ENCODE measurements at regions not wholly inside any gene's neighbourhood (a gene's known extent, or its start where the extent isn't known, plus 50 kb on each side); places are given as distances from the start of the nearest gene placed in this dataset.
A peak's percentile ranks its signal among the peaks of the same experiment; 100 is the strongest.

DNA sequence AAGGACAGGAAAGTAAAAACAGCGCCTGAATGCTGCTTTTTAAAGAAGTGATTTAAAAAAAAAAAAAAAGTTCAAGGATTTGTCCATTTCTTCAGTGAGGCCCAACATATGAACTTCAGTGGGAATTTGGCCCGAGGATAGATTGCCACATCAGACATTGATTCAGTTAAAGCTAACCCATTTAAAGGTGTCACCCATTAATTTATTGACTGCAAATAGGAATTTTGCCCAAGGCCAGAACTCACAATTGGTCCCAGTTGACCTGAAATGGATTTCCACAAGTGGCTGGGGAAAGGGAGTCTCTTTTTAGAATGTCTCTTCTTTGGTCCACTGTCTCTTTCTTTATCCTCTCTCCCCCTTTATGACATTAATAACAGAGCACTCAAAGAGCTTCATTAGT lies 86.5 kb upstream of the RPL34 start:
- no peaks in the 10 kb centered on the region for H3K36me3 ChIP-seq
- TF ChIP-seq POLR2A (IDR thresholded peaks at IDR 0.05; ENCODE audit: low read depth) (no peak), POLR2AphosphoS5 (IDR thresholded peaks at IDR 0.05) (no peak), EP300 (IDR thresholded peaks at IDR 0.05) (no peak)
- TF ChIP-seq, protein P1, sequence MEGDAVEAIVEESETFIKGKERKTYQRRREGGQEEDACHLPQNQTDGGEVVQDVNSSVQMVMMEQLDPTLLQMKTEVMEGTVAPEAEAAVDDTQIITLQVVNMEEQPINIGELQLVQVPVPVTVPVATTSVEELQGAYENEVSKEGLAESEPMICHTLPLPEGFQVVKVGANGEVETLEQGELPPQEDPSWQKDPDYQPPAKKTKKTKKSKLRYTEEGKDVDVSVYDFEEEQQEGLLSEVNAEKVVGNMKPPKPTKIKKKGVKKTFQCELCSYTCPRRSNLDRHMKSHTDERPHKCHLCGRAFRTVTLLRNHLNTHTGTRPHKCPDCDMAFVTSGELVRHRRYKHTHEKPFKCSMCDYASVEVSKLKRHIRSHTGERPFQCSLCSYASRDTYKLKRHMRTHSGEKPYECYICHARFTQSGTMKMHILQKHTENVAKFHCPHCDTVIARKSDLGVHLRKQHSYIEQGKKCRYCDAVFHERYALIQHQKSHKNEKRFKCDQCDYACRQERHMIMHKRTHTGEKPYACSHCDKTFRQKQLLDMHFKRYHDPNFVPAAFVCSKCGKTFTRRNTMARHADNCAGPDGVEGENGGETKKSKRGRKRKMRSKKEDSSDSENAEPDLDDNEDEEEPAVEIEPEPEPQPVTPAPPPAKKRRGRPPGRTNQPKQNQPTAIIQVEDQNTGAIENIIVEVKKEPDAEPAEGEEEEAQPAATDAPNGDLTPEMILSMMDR (IDR thresholded peaks at IDR 0.05), result no peak
- DNase-seq (ENCODE audit: extremely low spot score), result no peak
- no peak overlapping the region for H3K4me3 ChIP-seq
- H3K27ac ChIP-seq (replicated peaks in 1 of 4), result no peak overlapping the region
- intact Hi-C loops (cut with DNase I), result no loop called here
- no peaks in the 10 kb centered on the region for H3K27me3 ChIP-seq
- H3K4me1 ChIP-seq, result no peaks in the 10 kb centered on the region
- 59% methylated on average over 2 of the region's 2 CpGs for WGBS
- H3K9me3 ChIP-seq, result no peaks in the 10 kb centered on the region

DNA sequence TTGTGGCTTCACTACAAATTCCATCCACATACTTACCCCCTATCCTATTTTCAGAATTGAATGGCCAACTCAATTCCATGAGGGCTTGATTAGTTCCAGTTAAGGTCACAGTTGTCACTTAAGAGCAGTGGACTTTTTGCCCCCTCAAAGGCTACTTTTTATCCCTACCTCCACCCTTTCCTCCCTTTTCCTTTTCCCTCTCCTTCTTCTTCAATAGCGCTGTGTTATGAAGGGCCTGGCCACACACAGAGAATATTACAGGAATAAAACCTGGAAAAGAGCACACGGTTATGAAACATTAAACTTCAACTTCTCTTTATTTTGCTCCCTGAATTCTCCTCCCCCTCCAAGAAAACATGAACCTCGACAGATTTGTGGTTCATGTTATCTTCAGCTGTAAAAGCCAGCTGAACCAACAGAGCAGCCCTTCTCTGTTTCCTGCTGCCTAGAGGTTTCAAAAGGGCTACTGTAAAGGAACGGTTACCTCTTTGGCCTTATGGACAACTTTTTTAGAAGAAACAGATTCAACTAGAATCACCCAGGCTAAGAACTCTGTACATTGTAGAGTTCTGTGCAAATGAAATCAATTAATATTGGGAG lies 87.0 kb upstream of the RPL34 start:
- no peak for TF ChIP-seq POLR2A (IDR thresholded peaks at IDR 0.05; ENCODE audit: low read depth)
- TF ChIP-seq, protein P1 (IDR thresholded peaks at IDR 0.05), result no peak
- TF ChIP-seq EP300 (IDR thresholded peaks at IDR 0.05), result no peak
- TF ChIP-seq POLR2AphosphoS5 (IDR thresholded peaks at IDR 0.05), result no peak

DNA sequence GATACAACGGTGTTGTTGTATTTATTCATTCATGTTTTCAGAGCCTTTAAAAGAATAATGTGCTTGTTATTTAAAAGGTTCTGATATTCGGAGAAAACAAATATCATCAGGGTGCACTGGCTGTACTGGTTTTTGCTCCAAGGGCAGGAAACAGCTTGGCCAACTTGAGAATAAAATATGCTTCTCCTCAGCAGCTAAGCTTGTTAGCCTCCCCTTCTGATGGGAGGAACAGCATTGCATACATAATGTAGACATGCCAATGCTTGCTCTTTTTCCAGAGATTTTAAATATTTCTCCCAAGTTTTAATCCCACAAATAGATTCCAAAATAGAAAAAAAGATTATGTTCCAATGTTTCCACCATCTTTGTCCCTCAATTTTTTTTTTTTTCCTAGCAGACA lies 87.6 kb upstream of the RPL34 start:
- WGBS, result 59% methylated on average over 2 of the region's 2 CpGs
- Histone ChIP-seq H3K9me3 (no peaks in the 10 kb centered on the region), H3K4me1 (no peaks in the 10 kb centered on the region), H3K27ac (replicated peaks in 1 of 4) (no peak overlapping the region), H3K4me3 (no peak overlapping the region), H3K36me3 (no peaks in the 10 kb centered on the region), H3K27me3 (no peaks in the 10 kb centered on the region)
- TF ChIP-seq POLR2AphosphoS5 (IDR thresholded peaks at IDR 0.05), result no peak
- TF ChIP-seq EP300 (IDR thresholded peaks at IDR 0.05), result no peak
- TF ChIP-seq POLR2A (IDR thresholded peaks at IDR 0.05; ENCODE audit: low read depth), result no peak
- TF ChIP-seq, protein P1 (IDR thresholded peaks at IDR 0.05), result no peak
- no peak for DNase-seq (ENCODE audit: extremely low spot score)
- intact Hi-C loops (cut with DNase I), result no loop called here

More for the DNA sequence above, 87.0 kb upstream of the RPL34 start:
- Histone ChIP-seq H3K4me3 (no peak overlapping the region), H3K27me3 (no peaks in the 10 kb centered on the region), H3K9me3 (no peaks in the 10 kb centered on the region), H3K4me1 (no peaks in the 10 kb centered on the region), H3K36me3 (no peaks in the 10 kb centered on the region), H3K27ac (replicated peaks in 1 of 4) (no peak overlapping the region)
- intact Hi-C loops (cut with DNase I), result no loop called here
- 53% methylated on average over 4 of the region's 4 CpGs for WGBS
- no peak for DNase-seq (ENCODE audit: extremely low spot score)

DNA sequence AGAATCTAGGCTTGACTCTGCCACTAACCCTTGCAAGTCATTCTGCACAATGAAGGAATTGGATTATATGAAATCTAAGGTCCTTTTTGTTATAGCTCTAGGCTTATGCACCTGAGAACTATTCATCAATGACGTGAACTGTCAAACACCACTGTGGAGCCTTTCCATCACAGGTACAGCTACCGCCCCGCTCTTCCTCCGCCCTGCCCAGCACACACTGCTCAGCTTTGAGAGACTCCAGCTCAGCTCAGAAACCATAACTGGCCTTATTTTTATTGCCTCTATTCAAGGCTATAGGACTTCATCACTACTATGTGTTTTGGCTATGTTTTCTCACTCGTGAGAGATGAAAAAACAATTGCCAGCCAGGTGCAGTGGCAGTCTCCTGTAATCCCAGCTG lies 88.2 kb upstream of the RPL34 start:
- TF ChIP-seq EP300 (IDR thresholded peaks at IDR 0.05) (no peak), POLR2AphosphoS5 (IDR thresholded peaks at IDR 0.05) (no peak), POLR2A (IDR thresholded peaks at IDR 0.05; ENCODE audit: low read depth) (no peak)
- TF ChIP-seq, protein P1 (IDR thresholded peaks at IDR 0.05), result no peak
- no peaks in the 10 kb centered on the region for H3K4me1 ChIP-seq
- no peak for DNase-seq (ENCODE audit: extremely low spot score)
- intact Hi-C loops (cut with DNase I), result no loop called here
- no peaks in the 10 kb centered on the region for H3K36me3 ChIP-seq
- WGBS, result 84% methylated on average over 5 of the region's 5 CpGs
- no peaks in the 10 kb centered on the region for H3K27me3 ChIP-seq
- H3K9me3 ChIP-seq, result no peaks in the 10 kb centered on the region
- no peak overlapping the region for H3K27ac ChIP-seq (replicated peaks in 1 of 4)
- no peak overlapping the region for H3K4me3 ChIP-seq

DNA sequence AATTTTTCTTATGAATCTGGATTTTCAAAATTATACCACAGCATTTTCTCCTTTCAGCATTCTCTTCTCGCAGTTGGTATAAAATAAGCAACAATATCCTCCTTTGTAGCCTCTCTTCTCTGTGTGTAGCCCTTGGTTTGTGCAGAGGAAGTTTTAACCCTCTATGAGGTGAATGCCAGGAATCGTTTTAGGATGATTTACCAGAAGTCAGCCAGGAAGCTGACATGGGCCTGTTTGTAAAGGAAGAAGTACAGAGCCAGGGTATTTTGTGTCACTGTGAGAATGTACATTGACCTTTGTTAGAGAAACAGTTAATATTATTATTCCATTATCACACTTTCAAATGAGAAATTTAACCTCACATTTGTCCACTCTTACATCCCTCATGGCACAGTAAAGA lies 88.9 kb upstream of the RPL34 start:
- H3K27ac ChIP-seq (replicated peaks in 1 of 4), result peak overlapping the region in 1 of 4 donors; percentile 37
- no peaks in the 10 kb centered on the region for H3K9me3 ChIP-seq
- H3K4me3 ChIP-seq, result no peak overlapping the region
- no peaks in the 10 kb centered on the region for H3K4me1 ChIP-seq
- DNase-seq (ENCODE audit: extremely low spot score), result no peak
- H3K27me3 ChIP-seq, result no peaks in the 10 kb centered on the region
- TF ChIP-seq POLR2A (IDR thresholded peaks at IDR 0.05; ENCODE audit: low read depth) (no peak), POLR2AphosphoS5 (IDR thresholded peaks at IDR 0.05) (no peak), EP300 (IDR thresholded peaks at IDR 0.05) (no peak)
- TF ChIP-seq, protein P1 (IDR thresholded peaks at IDR 0.05), result no peak
- WGBS, result 47% methylated on average over 2 of the region's 2 CpGs
- intact Hi-C loops (cut with DNase I), result no loop called here
- no peaks in the 10 kb centered on the region for H3K36me3 ChIP-seq

Data from esophagus muscularis mucosa (tissue), 4 donors.